CD4-positive, alpha-beta T cell treated with Interleukin-4 for 4 hours (primary cell): ENCODE measurements at regions not wholly inside any gene's neighbourhood (a gene's known extent, or its start where the extent isn't known, plus 50 kb on each side); places are given as distances from the start of the nearest gene placed in this dataset.

Experiments used
- DNase-seq: peaks from one replicate; pipeline ENCODE4 v3.0.0-alpha.2; 2020

- DNase-seq, result no peak
Measured at GRCh38 chr2:122357998-122358397, 602.5 kb downstream of the TSN start.

DNA sequence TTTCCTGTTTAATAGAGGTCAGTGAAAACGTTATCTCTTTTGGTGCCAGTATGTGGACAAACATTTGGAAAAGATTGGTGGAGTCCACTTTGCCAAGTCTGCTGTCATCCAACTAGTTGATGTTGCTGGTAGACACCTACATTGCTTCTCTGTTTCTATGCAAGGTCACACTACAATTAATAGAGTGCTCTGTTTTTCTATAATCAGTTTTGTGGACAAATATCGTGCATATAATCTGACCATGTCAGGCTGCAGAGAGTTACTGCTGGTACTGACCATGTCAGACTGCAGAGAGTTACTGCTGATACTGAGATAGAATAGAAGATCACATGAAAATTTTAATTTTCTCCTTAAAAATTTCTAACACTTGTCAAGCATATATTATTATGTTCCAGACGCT is 603.3 kb downstream of the TSN start:
- DNase-seq, result no peak

- no peak for DNase-seq
Measured at GRCh38 chr2:122363885-122364284, 608.4 kb downstream of the TSN start.

- DNase-seq, result no peak
Measured at GRCh38 chr2:122366427-122366826, 611.0 kb downstream of the TSN start.

DNA sequence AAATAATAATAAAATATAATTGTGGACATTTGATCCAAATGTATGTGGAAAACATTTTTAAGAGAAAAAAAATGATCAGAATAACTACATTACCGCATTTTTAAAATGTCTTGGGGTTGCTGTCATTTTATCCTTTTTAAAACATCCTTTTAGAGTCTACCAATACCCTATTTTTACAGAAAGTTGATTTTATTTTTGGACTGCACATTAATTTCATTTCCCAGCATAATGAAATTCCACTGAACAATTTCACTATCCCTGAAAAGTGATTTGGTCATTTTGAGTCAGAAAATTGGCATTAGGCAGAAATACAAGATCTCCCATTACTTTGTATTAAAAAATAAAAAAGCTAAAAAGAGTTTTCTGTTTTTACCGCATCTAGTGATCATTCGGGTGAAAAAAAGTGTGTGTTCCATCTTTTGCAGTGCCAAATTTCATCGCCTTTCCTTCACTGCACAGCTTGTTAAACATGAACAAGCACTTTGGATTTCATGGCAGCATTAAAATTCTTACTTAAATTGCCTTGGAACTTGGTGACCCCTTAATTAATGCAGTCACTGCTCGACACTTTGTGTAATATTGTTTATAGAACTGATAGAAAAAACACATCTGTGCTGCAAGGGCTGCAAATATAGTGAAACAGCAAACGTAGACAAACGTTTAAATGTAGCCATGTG is 611.7 kb downstream of the TSN start:
- no peak for DNase-seq

- DNase-seq, result no peak
Measured at GRCh38 chr2:122367646-122368010, 612.2 kb downstream of the TSN start.

DNA sequence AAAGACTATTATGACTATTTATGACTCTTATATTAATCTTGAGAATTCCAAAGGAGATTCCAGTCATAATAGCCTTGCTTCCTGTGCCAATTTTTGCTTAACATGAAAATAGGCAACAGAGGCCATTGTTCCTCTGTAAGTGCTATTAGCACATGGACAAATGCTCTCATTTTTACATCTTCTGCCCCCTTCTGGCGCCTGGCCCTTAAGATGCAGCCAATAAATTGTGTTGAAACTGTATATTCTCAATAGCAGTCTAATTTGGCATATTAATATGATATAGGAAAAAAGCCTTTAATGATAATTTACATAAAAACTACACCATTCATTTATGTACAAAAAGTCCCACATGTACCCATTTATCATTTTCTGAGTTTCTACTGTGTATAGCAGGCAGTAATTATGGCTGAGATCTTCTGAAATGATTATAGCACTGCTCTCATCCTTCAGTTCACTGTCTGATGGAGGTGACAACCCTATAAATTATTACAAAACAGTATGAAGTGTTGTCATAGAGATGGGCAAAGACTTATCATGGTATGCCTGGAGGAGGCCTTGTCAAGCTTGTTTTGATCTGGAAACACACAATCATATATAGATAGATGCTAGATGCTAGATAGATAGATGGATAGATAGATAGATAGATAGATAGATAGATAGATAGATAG is 613.3 kb downstream of the TSN start:
- DNase-seq, result no peak

DNA sequence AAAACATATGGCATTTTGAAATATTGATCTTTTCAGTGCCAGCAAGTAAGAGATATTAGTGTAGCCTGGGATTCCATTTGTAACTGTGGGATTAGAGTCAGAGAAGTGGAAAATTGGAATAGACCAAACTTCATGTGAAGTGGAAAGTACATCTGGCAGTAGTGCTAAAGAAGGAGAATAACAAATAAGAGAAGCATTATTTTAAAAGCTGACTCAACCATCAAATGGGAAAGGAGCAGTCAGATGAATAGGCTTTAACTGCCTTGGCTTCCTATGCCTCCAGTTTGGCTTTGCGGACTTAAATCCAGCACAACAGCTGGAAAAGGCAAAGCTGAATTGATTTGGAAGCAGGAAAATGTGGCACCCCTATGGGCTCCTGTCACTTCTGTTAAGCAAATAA is 623.1 kb downstream of the TSN start:
- no peak for DNase-seq

GRCh38 chr2:122384768-122385333 is 629.4 kb downstream of the TSN start:
- no peak for DNase-seq

DNA sequence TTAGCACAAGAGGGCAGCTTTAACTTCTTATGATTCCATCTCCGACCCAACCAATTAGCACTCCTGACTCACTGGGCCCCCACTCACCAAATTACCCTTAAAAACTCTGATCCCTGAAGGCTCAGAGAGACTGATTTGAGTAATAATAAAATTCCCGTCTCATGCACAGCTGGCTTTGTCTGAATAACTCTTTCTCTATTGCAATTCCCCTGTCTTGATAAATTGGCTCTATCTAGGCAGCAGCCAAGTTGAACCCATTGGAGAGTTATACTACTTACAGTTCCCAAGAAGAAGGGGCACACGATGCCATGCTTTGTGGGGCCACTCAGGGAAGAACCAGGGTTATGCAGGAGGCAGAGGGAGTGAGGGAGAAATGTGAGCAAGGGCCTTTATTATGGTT is 632.8 kb downstream of the TSN start:
- no peak for DNase-seq

GRCh38 chr2:122389694-122390093 is 634.2 kb downstream of the TSN start:
- no peak for DNase-seq

GRCh38 chr2:122390406-122390805 is 635.0 kb downstream of the TSN start:
- DNase-seq, result no peak

DNA sequence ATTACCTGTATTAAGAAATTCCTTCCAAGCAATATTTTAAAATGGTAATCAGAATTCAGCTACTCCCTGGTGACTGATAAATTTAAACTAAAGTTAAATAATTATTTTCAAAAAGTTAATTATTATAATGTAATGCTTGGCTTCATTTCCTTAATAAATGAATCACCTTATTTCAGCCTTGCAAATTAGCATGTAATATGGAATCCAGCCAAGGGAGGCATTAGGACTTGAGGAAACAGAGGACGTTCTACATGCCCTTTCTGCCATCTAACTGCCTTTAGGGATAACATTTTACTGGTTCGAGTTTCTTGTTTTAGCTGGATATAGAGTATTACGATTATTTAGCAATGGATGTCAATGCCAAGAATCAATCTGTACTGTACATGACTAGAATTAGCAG is 636.3 kb downstream of the TSN start:
- no peak for DNase-seq

DNA sequence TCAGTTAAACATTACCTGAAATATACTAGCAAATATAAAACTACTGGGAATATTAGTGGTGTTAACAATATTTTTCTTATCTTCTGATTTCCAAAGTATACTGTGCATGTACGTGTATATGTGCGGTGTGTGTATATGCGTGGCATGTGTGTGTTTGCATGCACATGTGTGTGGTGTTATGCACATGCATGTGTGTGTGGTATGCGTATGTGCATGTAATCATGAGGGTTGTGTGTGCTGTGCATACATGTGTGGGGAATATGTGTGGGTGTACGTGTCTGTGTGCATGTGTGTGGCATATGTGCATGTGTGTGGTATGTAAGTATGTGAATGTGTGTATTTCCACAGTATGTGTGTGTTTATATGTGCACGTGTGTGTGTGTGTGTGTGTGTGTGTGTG is 640.2 kb downstream of the TSN start:
- no peak for DNase-seq

DNA sequence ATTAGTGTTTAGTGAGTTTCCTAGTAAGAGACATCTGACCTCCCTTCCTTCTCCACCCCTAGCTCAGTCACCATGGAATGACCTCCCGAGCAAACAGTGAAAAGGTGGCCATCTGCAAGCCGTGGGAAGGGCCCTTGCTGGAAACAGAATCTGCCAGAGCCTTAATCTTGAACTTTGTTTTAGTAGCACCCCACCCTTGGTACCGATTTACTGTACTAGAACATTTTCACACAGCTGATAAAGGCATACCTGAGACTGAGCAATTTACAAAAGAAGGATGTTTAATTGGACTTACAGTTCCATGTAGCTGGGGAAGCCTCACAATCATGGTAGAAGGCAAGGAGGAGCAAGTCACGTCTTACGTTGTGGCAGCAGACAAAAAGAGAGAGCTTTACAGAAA is 655.8 kb downstream of the TSN start:
- no peak for DNase-seq

DNA sequence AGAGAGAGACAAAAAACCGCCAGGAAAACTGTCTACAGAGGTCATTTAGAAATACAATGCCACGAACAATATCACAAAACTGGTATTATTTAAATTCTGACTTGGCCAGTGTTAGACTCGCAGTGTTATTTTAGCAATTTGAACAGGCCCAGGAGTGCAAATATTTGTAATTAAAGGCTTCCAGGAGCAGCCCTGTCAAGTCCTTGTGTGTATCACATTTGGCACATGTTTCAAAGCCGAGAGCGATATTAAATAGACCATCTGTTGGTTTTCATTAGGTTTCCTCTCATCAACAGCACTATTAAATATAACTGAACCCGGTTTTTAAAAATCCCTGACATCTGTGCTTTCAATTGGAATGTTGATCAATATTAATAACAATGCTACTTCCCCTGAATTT is 656.9 kb downstream of the TSN start:
- DNase-seq, result no peak

GRCh38 chr2:122414902-122415301 is 659.5 kb downstream of the TSN start:
- no peak for DNase-seq

GRCh38 chr2:122417114-122417513 is 661.7 kb downstream of the TSN start:
- no peak for DNase-seq

GRCh38 chr2:122421775-122422174 is 666.3 kb downstream of the TSN start:
- DNase-seq, result no peak

- DNase-seq, result no peak
Measured at GRCh38 chr2:122422384-122422991, 667.0 kb downstream of the TSN start.

DNA sequence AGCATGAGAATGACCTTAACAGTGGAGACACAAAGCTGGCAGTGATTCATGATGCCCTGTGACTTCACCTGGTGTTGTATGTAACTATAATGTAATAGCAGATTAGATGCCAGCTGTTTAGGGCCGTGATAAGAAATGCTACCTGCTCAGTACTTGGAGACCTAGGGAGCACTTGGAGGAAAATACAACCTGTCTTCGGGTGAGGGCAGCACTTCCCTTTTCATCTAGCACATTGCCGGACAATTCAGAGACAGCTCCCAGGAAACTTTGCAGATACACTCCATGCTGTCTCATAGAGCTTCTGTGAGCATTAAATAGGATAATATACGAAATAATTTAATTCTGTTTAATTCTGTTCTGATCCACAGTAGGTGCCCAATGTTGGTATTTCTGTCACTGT is 668.5 kb downstream of the TSN start:
- DNase-seq, result no peak

DNA sequence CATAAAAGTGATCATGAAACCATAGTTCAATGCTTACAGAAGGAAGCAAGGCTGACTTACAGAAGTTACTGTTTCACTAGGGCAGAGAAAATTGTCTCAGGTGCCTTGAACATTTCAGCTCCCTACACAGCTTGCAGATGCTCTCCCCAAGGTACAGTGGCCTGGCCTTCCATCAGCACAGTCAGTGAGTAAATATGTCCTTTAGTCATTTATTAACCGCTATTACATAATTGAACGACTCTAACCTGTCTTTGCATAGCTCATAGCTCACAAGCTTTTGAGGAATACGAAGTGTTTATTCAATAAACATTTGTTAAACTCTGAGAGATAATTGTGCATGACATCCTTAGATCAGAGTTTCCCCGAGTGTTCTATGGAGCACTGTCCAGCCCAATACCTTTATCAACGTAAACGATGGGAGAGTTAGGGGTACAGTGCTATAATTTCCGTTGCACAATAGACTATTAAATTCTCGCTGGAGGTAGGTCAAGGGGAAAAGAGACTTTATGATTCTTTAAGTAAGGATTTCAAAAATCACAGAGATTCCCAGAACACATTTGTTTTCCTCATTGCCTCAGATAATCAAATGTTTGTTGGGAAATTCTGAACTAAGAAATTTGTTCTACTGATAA is 677.8 kb downstream of the TSN start:
- no peak for DNase-seq

DNA sequence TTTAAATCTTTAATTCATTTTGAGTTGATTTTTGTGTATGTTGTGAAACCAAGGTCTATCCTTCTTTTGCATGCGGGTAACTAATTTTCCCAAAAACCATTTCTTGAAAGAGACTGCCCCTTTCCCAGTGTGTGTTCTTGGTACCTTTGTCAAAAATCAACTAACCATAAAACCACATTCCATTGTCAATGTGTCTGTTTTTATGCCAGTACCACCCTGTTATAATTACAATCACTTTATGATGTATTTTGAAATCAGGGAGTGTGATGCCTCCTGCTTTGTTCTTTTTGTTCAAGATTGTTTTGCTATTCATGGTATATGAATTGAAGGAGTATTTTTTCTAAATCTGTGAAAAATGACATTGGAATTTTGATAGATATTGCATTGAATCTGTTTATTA is 689.6 kb downstream of the TSN start:
- no peak for DNase-seq

DNA sequence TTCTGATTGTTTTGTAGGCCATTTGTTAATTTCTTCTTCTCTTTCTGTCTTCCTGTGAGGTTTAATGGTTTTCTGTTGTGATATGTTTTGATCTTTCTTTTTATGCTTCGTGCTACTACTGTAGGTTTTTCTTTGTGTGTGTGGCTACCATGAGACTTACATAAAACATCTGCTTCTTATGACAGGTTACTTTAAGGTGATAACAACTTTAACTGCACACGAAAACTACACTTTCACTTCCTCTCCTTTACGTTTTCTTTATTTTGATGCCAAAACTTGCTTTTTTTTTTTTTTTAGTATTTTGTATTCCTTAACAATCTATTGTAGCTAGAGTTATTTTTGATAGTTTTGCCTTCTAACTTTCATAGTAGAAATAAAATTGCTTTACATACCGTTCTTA is 691.3 kb downstream of the TSN start:
- DNase-seq, result no peak
